ENCODE measurements at regions not wholly inside any gene's neighbourhood (a gene's known extent, or its start where the extent isn't known, plus 50 kb on each side); places are given as distances from the start of the nearest gene placed in this dataset.

- no peak for DNase-seq
Measured at GRCh38 chr10:3723766-3724165, 61.2 kb downstream of the KLF6 start.

GRCh38 chr10:3720228-3721019, 64.6 kb downstream of the KLF6 start:
- peak; percentile 34 for DNase-seq

- DNase-seq = no peak
Measured at GRCh38 chr10:3719024-3719843, 65.8 kb downstream of the KLF6 start.

- DNase-seq = no peak
Measured at GRCh38 chr10:3716093-3716492, 68.9 kb downstream of the KLF6 start.

- DNase-seq = no peak
Measured at GRCh38 chr10:3714967-3715366, 70.0 kb downstream of the KLF6 start.

GRCh38 chr10:3714531-3714930, 70.5 kb downstream of the KLF6 start:
- no peak for DNase-seq

- no peak for DNase-seq
Measured at GRCh38 chr10:3712707-3713106, 72.3 kb downstream of the KLF6 start.

- no peak for DNase-seq
Measured at GRCh38 chr10:3711918-3712317, 73.1 kb downstream of the KLF6 start.

- DNase-seq = no peak
Measured at GRCh38 chr10:3710764-3711163, 74.2 kb downstream of the KLF6 start.

- DNase-seq = no peak
Measured at GRCh38 chr10:3709456-3710060, 75.5 kb downstream of the KLF6 start.

- DNase-seq = no peak
Measured at GRCh38 chr10:3708852-3709251, 76.2 kb downstream of the KLF6 start.

GRCh38 chr10:3704565-3705325, 80.3 kb downstream of the KLF6 start:
- DNase-seq = no peak

GRCh38 chr10:3702569-3702968, 82.4 kb downstream of the KLF6 start:
- DNase-seq = no peak

- no peak for DNase-seq
Measured at GRCh38 chr10:3702056-3702546, 82.9 kb downstream of the KLF6 start.

- no peak for DNase-seq
Measured at GRCh38 chr10:3701491-3701890, 83.5 kb downstream of the KLF6 start.

GRCh38 chr10:3700531-3701076, 84.4 kb downstream of the KLF6 start:
- DNase-seq = no peak

GRCh38 chr10:3699916-3700315, 85.1 kb downstream of the KLF6 start:
- DNase-seq = no peak

- no peak for DNase-seq
Measured at GRCh38 chr10:3698312-3698711, 86.7 kb downstream of the KLF6 start.

GRCh38 chr10:3693698-3694080, 91.3 kb downstream of the KLF6 start:
- no peak for DNase-seq

GRCh38 chr10:3693022-3693697, 91.8 kb downstream of the KLF6 start:
- DNase-seq = no peak

GRCh38 chr10:3692387-3692999, 92.5 kb downstream of the KLF6 start:
- DNase-seq = no peak

- no peak for DNase-seq
Measured at GRCh38 chr10:3691482-3691881, 93.5 kb downstream of the KLF6 start.
